Ovary (tissue), 7 donors: ENCODE measurements at regions not wholly inside any gene's neighbourhood (a gene's known extent, or its start where the extent isn't known, plus 50 kb on each side); places are given as distances from the start of the nearest gene placed in this dataset.

Experiments used
- DNase-seq, 5 donors: peaks; one replicate each; pipeline ENCODE4 v3.0.0-alpha.2; 2019 to 2020
- H3K27ac ChIP-seq, 2 donors: fragments of 200-600 bp; one replicate each; pipeline versions ENCODE4 v1.5.1 to v1.8.0; 2019 to 2022
- H3K27me3 ChIP-seq: fragments of 200-600 bp; one replicate; pipeline ENCODE4 v1.8.0; 2022
- H3K36me3 ChIP-seq: fragments of 200-600 bp; sonication (generic); one replicate; pipeline ENCODE4 v1.5.1; 2019
- H3K4me1 ChIP-seq: one replicate; pipeline ENCODE4 v1.8.1; 2013; ENCODE audit warnings: mild to moderate bottlenecking, moderate library complexity; ENCODE audit not compliant: insufficient read depth
- H3K4me3 ChIP-seq: fragments of 200-600 bp; sonication (generic); one replicate; pipeline ENCODE4 v1.5.1; 2017
- H3K9me3 ChIP-seq, 2 donors: fragments of 200-600 bp in 1 of 2; sonication (generic) in 1 of 2; one replicate each; pipeline versions ENCODE4 v1.5.1 to v1.8.1; 2013 to 2019; ENCODE audit warnings: mild to moderate bottlenecking in 1 of 2, moderate library complexity in 1 of 2
- EP300 ChIP-seq: sonication (generic); formaldehyde crosslinking; IDR thresholded peaks from one replicate; pipeline ENCODE4 v1.6.1; 2017; ENCODE audit warnings: antibody characterized with exemption
- POLR2A ChIP-seq: fragments of 450-650 bp; IDR thresholded peaks from one replicate; pipeline ENCODE4 v1.6.1; 2017; ENCODE audit warnings: antibody characterized with exemption, mild to moderate bottlenecking, moderate library complexity
- WGBS, 3 donors: extraction: QIAGEN DNeasy Blood & Tissue Kit in 1 of 3; methylation state at CpG; one replicate each; pipeline versions ENCODE4 v1.1.5 to v1.1.7; 2013 to 2017; 5-methylcytosine and 5-hydroxymethylcytosine counted together
- intact Hi-C, 4 donors: fragments of 100-400 bp; cut with DNase I; formaldehyde crosslinking; loops; one replicate each; pipeline versions ENCODE4 v1.11.0 to v1.15.1; 2022 to 2023
- TF ChIP-seq, protein P1 (sequence below), 3 donors: fragments of 450-650 bp in 2 of 3; fragments of 200-600 bp in 1 of 3; IDR thresholded peaks; one replicate each; pipeline versions ENCODE4 v1.5.1 to v1.8.0; 2016 to 2022; ENCODE audit warnings: antibody characterized with exemption in 3 of 3, mild to moderate bottlenecking in 1 of 3
- donor health status: DM: no; HTN: no; CAD: no; lungs with moderate emphysema.
- donor health status: DM: no; HTN: no; CAD: no.
- donor health status: Bipolar disorder and iron deficiency.
- donor health status: DM: no; HTN: no; CAD: no.
- donor health status: DM: yes; HTN: yes; CAD: no.

- intact Hi-C loops: no loop called here
- WGBS, 3 donors: 73 to 92% (median 81%) methylated on average over 1 of the region's 1 CpG
Measured at GRCh38 chr3:180391001-180391400, 211.0 kb upstream of the TTC14 start.

GRCh38 chr3:180401226-180401625, 200.7 kb upstream of the TTC14 start:
- no peak for DNase-seq
- Histone ChIP-seq H3K4me1 (peaks cover 2% of the 10 kb centered on the region), H3K36me3 (no peaks in the 10 kb centered on the region), H3K9me3 (no peaks in the 10 kb centered on the region), H3K27ac (no peak overlapping the region), H3K27me3 (no peaks in the 10 kb centered on the region), H3K4me3 (no peak overlapping the region)
- intact Hi-C loops: no loop called here
- WGBS, 3 donors: 16 to 50% (median 19%) methylated on average over 1 of the region's 1 CpG
- TF ChIP-seq EP300 (no peak), POLR2A (no peak)
- TF ChIP-seq, protein P1, sequence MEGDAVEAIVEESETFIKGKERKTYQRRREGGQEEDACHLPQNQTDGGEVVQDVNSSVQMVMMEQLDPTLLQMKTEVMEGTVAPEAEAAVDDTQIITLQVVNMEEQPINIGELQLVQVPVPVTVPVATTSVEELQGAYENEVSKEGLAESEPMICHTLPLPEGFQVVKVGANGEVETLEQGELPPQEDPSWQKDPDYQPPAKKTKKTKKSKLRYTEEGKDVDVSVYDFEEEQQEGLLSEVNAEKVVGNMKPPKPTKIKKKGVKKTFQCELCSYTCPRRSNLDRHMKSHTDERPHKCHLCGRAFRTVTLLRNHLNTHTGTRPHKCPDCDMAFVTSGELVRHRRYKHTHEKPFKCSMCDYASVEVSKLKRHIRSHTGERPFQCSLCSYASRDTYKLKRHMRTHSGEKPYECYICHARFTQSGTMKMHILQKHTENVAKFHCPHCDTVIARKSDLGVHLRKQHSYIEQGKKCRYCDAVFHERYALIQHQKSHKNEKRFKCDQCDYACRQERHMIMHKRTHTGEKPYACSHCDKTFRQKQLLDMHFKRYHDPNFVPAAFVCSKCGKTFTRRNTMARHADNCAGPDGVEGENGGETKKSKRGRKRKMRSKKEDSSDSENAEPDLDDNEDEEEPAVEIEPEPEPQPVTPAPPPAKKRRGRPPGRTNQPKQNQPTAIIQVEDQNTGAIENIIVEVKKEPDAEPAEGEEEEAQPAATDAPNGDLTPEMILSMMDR (IDR thresholded peaks at IDR 0.05): no peak

More at GRCh38 chr3:180391001-180391400, 211.0 kb upstream of the TTC14 start:
- Histone ChIP-seq H3K27me3 (no peaks in the 10 kb centered on the region), H3K4me1 (no peaks in the 10 kb centered on the region), H3K36me3 (no peaks in the 10 kb centered on the region), H3K27ac (no peak overlapping the region), H3K4me3 (no peak overlapping the region), H3K9me3 (no peaks in the 10 kb centered on the region)
- TF ChIP-seq EP300 (no peak), POLR2A (no peak)
- TF ChIP-seq, protein P1 (IDR thresholded peaks at IDR 0.05): no peak
- DNase-seq: no peak

DNA sequence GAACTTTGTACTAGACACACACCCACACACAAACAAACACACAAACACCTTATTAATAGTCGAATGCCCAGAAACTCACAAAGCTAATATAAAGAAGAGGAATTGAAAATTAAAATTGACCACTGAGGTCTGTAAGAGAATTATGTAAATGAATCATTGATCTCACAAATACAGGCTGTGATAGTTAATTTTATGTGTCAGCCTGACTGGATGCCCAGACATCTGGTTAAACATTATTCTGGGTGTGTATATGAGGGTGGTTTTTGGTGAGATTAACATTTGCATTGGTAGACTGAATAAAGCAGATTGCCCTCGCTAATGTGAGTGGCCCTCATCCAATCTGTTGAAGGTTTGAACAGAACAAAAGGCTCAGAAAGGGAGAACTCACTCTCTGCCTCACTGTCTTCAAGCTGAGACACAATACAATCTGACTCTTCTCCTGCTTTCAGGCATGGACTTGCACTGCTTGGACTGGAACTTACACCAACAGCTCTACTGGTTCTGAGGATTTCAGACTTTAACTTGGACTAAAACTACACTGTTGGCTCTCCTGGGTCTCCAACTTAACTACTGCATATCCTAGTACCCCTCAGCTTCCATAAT, 199.4 kb upstream of the TTC14 start:
- H3K36me3 ChIP-seq: no peaks in the 10 kb centered on the region
- no peak overlapping the region for H3K4me3 ChIP-seq
- intact Hi-C loops: no loop called here
- H3K27ac ChIP-seq: no peak overlapping the region
- no peak for DNase-seq
- H3K9me3 ChIP-seq: no peaks in the 10 kb centered on the region
- H3K4me1 ChIP-seq: peaks cover 2% of the 10 kb centered on the region
- 78 to 92% (median 91%) methylated on average over 2 of the region's 2 CpGs for WGBS, 3 donors
- no peaks in the 10 kb centered on the region for H3K27me3 ChIP-seq
- TF ChIP-seq EP300 (no peak), POLR2A (no peak)
- TF ChIP-seq, protein P1 (IDR thresholded peaks at IDR 0.05): no peak

DNA sequence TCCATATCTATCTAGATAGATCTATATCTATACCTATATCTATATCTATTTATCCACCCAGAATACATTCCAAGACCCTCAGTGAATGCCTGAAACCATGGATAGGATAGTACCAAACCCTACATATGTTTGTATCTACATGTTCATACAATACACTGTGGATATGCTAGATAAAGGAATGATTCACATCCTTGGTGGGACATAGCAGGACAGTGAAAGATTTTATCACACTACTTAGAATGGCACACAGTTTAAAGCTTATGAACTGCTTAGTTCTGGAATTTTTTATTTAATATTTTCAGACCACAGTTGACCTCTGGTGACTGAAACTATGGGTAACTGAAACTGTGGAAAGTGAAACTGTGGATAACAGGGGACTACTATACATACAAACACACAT, 198.8 kb upstream of the TTC14 start:
- intact Hi-C loops: no loop called here
- TF ChIP-seq, protein P1 (IDR thresholded peaks at IDR 0.05): no peak
- TF ChIP-seq POLR2A: no peak

More for the DNA sequence above, 198.8 kb upstream of the TTC14 start:
- H3K27ac ChIP-seq: no peak overlapping the region
- no peaks in the 10 kb centered on the region for H3K9me3 ChIP-seq
- no peaks in the 10 kb centered on the region for H3K27me3 ChIP-seq
- no peak overlapping the region for H3K4me3 ChIP-seq
- DNase-seq: no peak
- peaks cover 2% of the 10 kb centered on the region for H3K4me1 ChIP-seq
- no peaks in the 10 kb centered on the region for H3K36me3 ChIP-seq
